ENCODE measurements at regions not wholly inside any gene's neighbourhood (a gene's known extent, or its start where the extent isn't known, plus 50 kb on each side); places are given as distances from the start of the nearest gene placed in this dataset.

DNA sequence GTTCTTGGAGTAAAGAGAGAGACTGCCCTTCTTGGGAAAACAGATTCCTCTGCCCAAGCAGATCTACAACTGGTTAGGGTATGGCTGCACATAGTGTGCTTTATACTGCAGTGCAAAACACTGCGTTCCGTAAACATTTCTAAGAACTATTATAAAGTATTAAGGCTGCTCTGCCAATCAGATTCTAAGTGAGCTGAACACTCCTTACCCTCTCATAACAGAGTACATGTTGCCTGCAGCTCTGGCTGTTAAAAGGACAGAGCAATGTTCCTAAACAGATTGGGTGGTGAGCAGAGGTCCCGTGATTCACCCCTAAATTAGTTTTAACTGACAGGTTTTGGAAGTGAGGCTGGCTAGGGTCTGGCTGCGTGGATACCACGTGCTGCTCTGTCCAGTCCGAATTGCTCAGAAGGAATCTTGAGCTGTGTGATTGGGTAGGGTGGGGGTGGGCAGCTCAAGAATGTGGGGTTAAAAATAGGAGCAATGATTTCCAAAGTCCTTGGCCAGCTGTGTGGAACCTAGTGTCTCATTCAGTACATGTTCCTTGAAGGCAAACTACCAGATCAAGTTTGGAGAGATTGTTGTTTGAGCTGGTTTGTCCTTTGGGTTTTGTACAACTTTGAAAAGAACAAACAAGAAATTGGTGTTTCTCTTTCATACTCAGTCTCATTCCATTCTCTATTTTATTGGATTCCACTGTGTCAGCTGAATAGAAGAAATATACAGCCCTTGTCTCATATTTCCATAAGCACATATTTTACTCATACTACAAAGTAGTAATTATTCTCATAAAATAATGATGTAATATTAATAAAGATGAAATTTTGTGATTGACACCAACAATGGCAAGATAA lies 497.6 kb upstream of the CD180 start:
- Mint-ChIP-seq H3K27ac (no peak overlapping the region), H3K4me1 (no peaks in the 10 kb centered on the region), H3K9me3 (peaks cover 0 to 2% (median 0%) of the 10 kb centered on the region in 8 donors), H3K27me3 (peaks cover 0 to 2% of the 10 kb centered on the region in 2 donors), H3K36me3 (no peaks in the 10 kb centered on the region), H3K4me3 (no peak overlapping the region)
- POLR2A ChIA-PET (ENCODE audit: partially characterized antibody) = no interaction called here
- CTCF ChIA-PET (ENCODE audit: partially characterized antibody) = no interaction called here
- Histone ChIP-seq H3K4me3 (ENCODE audit: low read length in 2 of 2) (no peak overlapping the region), H3K36me3 (ENCODE audit: insufficient read depth, low read length) (no peaks in the 10 kb centered on the region), H3K27me3 (ENCODE audit: insufficient read depth, low read length) (no peaks in the 10 kb centered on the region), H3K9me3 (ENCODE audit: control insufficient read depth in 1 of 2, low read length in 2 of 2) (no peaks in the 10 kb centered on the region), H3K4me1 (ENCODE audit: insufficient read depth, low read length) (no peaks in the 10 kb centered on the region), H3K27ac (ENCODE audit: low read depth, low read length) (no peak overlapping the region)
- DNase-seq = no peak
- intact Hi-C loops (cut with micrococcal nuclease) = no loop called here

DNA sequence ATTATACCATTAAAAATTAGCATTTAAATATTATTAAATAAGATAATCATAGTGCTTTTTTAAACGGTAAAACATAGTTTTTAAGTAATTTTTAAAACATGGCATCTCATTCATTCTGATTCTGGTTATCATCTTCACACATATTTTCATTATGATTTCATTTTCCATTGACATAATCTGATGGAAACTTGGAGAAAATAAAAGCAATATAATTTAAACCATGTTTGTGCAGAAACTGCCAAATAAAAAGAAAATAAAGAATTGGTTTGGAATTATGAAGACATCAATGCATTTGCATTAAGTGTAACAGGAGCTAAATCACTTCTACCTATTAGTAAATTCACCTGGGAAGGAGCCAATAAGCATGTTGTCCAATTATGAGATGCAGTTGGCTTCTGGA lies 490.1 kb upstream of the CD180 start:
- H3K27me3 ChIP-seq (ENCODE audit: insufficient read depth, low read length) = no peaks in the 10 kb centered on the region

DNA sequence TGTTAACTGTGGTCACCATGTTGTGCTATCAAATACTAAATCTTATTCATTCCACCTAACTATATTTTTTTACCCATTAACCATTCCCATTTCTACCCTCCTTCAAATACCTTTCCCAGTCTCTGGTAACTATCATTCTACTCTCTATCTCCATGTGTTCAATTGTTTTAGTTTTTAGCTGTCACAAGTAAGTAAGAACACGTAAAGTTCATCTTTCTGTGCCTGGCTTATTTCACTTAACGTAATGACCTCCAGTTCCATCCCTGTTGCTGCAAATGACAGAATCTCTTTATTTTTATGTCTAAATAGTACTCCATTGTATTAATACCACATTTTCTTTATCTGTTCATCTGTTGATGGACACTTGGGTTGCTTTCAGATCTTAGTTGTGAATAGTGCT lies 485.1 kb upstream of the CD180 start:
- Histone ChIP-seq H3K9me3 (ENCODE audit: control insufficient read depth in 1 of 2, low read length in 2 of 2) (no peaks in the 10 kb centered on the region), H3K4me3 (ENCODE audit: low read length in 2 of 2) (no peak overlapping the region), H3K4me1 (ENCODE audit: insufficient read depth, low read length) (no peaks in the 10 kb centered on the region), H3K27me3 (ENCODE audit: insufficient read depth, low read length) (no peaks in the 10 kb centered on the region), H3K36me3 (ENCODE audit: insufficient read depth, low read length) (no peaks in the 10 kb centered on the region), H3K27ac (ENCODE audit: low read depth, low read length) (no peak overlapping the region)
- Mint-ChIP-seq H3K4me3 (no peak overlapping the region), H3K36me3 (no peaks in the 10 kb centered on the region), H3K27ac (no peak overlapping the region), H3K4me1 (no peaks in the 10 kb centered on the region), H3K27me3 (peaks cover 2 to 5% of the 10 kb centered on the region in 2 donors), H3K9me3 (peaks cover 0 to 1% (median 0%) of the 10 kb centered on the region in 8 donors)
- DNase-seq = no peak
- CTCF ChIA-PET (ENCODE audit: partially characterized antibody) = no interaction called here
- intact Hi-C loops (cut with micrococcal nuclease) = no loop called here
- POLR2A ChIA-PET (ENCODE audit: partially characterized antibody) = no interaction called here

More for the DNA sequence above, 490.1 kb upstream of the CD180 start:
- Mint-ChIP-seq H3K9me3 (peaks cover 0 to 4% (median 0%) of the 10 kb centered on the region in 8 donors), H3K36me3 (no peaks in the 10 kb centered on the region), H3K27me3 (peaks cover 2 to 5% of the 10 kb centered on the region in 2 donors), H3K27ac (no peak overlapping the region), H3K4me1 (no peaks in the 10 kb centered on the region), H3K4me3 (no peak overlapping the region)
- Histone ChIP-seq H3K4me1 (ENCODE audit: insufficient read depth, low read length) (no peaks in the 10 kb centered on the region), H3K9me3 (ENCODE audit: control insufficient read depth in 1 of 2, low read length in 2 of 2) (no peaks in the 10 kb centered on the region), H3K27ac (ENCODE audit: low read depth, low read length) (no peak overlapping the region), H3K4me3 (ENCODE audit: low read length in 2 of 2) (no peak overlapping the region), H3K36me3 (ENCODE audit: insufficient read depth, low read length) (no peaks in the 10 kb centered on the region)
- DNase-seq = no peak
- CTCF ChIA-PET (ENCODE audit: partially characterized antibody) = no interaction called here
- POLR2A ChIA-PET (ENCODE audit: partially characterized antibody) = no interaction called here
- intact Hi-C loops (cut with micrococcal nuclease) = no loop called here

DNA sequence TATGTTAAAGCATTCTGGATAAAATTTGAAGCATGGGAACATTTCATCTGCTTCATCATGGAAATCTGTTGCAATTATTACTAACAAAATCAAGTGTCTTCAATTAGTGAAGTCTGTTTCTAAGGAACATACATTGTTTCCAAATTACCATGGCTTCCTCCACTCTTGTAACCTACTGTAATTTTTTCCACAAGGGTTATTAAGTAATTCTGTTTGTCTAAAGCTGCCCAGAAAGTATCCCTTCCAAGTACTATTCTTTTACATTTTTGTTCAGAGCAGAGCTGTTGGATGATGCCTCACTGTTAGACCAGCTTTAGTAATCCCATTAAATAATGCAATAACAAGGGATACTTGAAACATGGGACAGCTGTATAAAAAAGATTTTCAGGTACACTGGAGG lies 483.5 kb upstream of the CD180 start:
- CTCF ChIA-PET (ENCODE audit: partially characterized antibody) = no interaction called here
- H3K4me1 ChIP-seq (ENCODE audit: insufficient read depth, low read length) = no peaks in the 10 kb centered on the region
- H3K4me3 Mint-ChIP-seq = no peak overlapping the region
- H3K9me3 ChIP-seq (ENCODE audit: control insufficient read depth in 1 of 2, low read length in 2 of 2) = no peaks in the 10 kb centered on the region
- peaks cover 2% of the 10 kb centered on the region in 2 donors for H3K27me3 Mint-ChIP-seq
- H3K27ac Mint-ChIP-seq = no peak overlapping the region
- H3K9me3 Mint-ChIP-seq = peaks cover 0 to 1% (median 0%) of the 10 kb centered on the region in 8 donors
- no peaks in the 10 kb centered on the region for H3K36me3 ChIP-seq (ENCODE audit: insufficient read depth, low read length)
- no peak for DNase-seq
- POLR2A ChIA-PET (ENCODE audit: partially characterized antibody) = no interaction called here
- H3K4me1 Mint-ChIP-seq = no peaks in the 10 kb centered on the region
- H3K27me3 ChIP-seq (ENCODE audit: insufficient read depth, low read length) = no peaks in the 10 kb centered on the region
- H3K27ac ChIP-seq (ENCODE audit: low read depth, low read length) = no peak overlapping the region
- no peaks in the 10 kb centered on the region for H3K36me3 Mint-ChIP-seq
- intact Hi-C loops (cut with micrococcal nuclease) = no loop called here
- H3K4me3 ChIP-seq (ENCODE audit: low read length in 2 of 2) = no peak overlapping the region

DNA sequence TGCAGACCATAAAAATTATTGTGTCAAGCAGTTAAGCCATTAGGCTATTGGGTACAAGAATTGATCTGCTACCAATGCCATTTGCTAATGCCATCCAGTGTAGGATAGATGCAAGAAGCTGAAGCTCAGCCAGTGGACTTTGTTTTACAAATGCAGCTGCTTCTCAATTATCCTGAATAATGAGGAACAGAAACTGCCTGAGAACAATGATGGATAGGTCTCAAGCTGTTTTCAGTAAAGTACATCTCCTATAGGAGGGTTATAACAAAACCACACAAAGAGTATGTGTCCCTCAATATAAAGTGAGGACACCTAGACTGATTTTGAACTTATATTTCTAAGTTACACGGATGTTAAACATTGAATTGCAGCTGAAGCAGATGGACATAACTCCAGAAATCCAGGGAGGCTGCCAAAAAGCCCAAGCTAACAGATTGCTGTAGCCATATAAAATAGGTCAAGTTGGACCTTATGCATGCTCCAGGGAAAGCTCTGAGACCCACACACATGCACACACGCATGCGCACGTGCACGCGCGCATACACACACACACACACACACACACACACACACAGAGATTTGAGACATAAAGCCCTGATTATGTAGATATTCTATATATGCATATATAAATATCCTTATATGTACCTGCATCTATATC lies 482.7 kb upstream of the CD180 start:
- Histone ChIP-seq H3K4me3 (ENCODE audit: low read length in 2 of 2) (no peak overlapping the region), H3K4me1 (ENCODE audit: insufficient read depth, low read length) (no peaks in the 10 kb centered on the region), H3K27me3 (ENCODE audit: insufficient read depth, low read length) (no peaks in the 10 kb centered on the region), H3K36me3 (ENCODE audit: insufficient read depth, low read length) (no peaks in the 10 kb centered on the region), H3K9me3 (ENCODE audit: control insufficient read depth in 1 of 2, low read length in 2 of 2) (no peaks in the 10 kb centered on the region), H3K27ac (ENCODE audit: low read depth, low read length) (no peak overlapping the region)
- POLR2A ChIA-PET (ENCODE audit: partially characterized antibody) = no interaction called here
- peaks cover 2% of the 10 kb centered on the region in 2 donors for H3K27me3 Mint-ChIP-seq
- H3K4me1 Mint-ChIP-seq = no peaks in the 10 kb centered on the region
- intact Hi-C loops (cut with micrococcal nuclease) = no loop called here
- no peaks in the 10 kb centered on the region for H3K36me3 Mint-ChIP-seq
- no peak overlapping the region for H3K4me3 Mint-ChIP-seq
- CTCF ChIA-PET (ENCODE audit: partially characterized antibody) = no interaction called here
- DNase-seq = no peak
- no peaks in the 10 kb centered on the region for H3K9me3 Mint-ChIP-seq
- no peak overlapping the region for H3K27ac Mint-ChIP-seq

- no peak overlapping the region for H3K4me3 ChIP-seq (ENCODE audit: low read length in 2 of 2)
- H3K36me3 ChIP-seq (ENCODE audit: insufficient read depth, low read length) = no peaks in the 10 kb centered on the region
- no peak overlapping the region for H3K27ac Mint-ChIP-seq
- intact Hi-C loops (cut with micrococcal nuclease) = no loop called here
- no peaks in the 10 kb centered on the region for H3K9me3 Mint-ChIP-seq
- DNase-seq = no peak
- no peak overlapping the region for H3K4me3 Mint-ChIP-seq
- H3K4me1 ChIP-seq (ENCODE audit: insufficient read depth, low read length) = no peaks in the 10 kb centered on the region
- POLR2A ChIA-PET (ENCODE audit: partially characterized antibody) = no interaction called here
- CTCF ChIA-PET (ENCODE audit: partially characterized antibody) = no interaction called here
- peaks cover 2% of the 10 kb centered on the region in 2 donors for H3K27me3 Mint-ChIP-seq
- no peak overlapping the region for H3K27ac ChIP-seq (ENCODE audit: low read depth, low read length)
- H3K4me1 Mint-ChIP-seq = no peaks in the 10 kb centered on the region
- H3K9me3 ChIP-seq (ENCODE audit: control insufficient read depth in 1 of 2, low read length in 2 of 2) = no peaks in the 10 kb centered on the region
- H3K27me3 ChIP-seq (ENCODE audit: insufficient read depth, low read length) = no peaks in the 10 kb centered on the region
- H3K36me3 Mint-ChIP-seq = no peaks in the 10 kb centered on the region
These were observed 482.0 kb upstream of the CD180 start for GRCh38 chr5:67678594-67678993.

DNA sequence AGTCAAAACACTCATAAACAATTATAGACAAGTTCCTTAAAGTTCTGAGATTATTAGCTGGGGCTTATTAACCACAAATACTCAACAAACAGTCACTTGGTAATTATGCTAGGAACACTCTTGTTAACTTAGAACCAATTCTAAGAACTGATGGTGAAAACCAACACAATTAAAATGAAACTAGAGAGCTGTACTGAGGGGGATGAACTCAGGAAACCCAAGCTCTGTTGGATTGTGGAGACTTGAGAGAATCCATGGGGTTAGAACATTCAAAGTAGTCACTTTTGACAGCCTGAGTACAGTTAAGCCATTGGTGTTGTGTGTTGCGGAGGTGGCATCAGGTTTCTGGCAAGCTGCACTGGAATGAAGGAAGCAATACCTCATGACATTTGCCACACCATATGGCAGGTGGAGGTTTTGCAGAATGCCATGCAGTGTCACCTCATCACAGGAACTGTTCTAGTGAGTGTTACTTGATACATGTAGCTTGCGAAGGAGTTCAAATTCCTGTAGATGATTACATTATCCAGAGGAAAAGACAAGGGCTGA lies 480.9 kb upstream of the CD180 start:
- no peaks in the 10 kb centered on the region for H3K36me3 Mint-ChIP-seq
- H3K9me3 ChIP-seq (ENCODE audit: control insufficient read depth in 1 of 2, low read length in 2 of 2) = no peaks in the 10 kb centered on the region
- H3K9me3 Mint-ChIP-seq = no peaks in the 10 kb centered on the region
- no peaks in the 10 kb centered on the region for H3K27me3 ChIP-seq (ENCODE audit: insufficient read depth, low read length)
- no peak overlapping the region for H3K4me3 ChIP-seq (ENCODE audit: low read length in 2 of 2)
- POLR2A ChIA-PET (ENCODE audit: partially characterized antibody) = no interaction called here
- no peaks in the 10 kb centered on the region for H3K36me3 ChIP-seq (ENCODE audit: insufficient read depth, low read length)
- peaks cover 0 to 3% of the 10 kb centered on the region in 2 donors for H3K27me3 Mint-ChIP-seq
- no peak overlapping the region for H3K27ac Mint-ChIP-seq
- no peak overlapping the region for H3K4me3 Mint-ChIP-seq
- no peaks in the 10 kb centered on the region for H3K4me1 Mint-ChIP-seq
- H3K4me1 ChIP-seq (ENCODE audit: insufficient read depth, low read length) = no peaks in the 10 kb centered on the region
- no peak for DNase-seq
- intact Hi-C loops (cut with micrococcal nuclease) = no loop called here
- H3K27ac ChIP-seq (ENCODE audit: low read depth, low read length) = no peak overlapping the region
- CTCF ChIA-PET (ENCODE audit: partially characterized antibody) = no interaction called here
